RPMI7951 (cell line): ENCODE measurements at regions not wholly inside any gene's neighbourhood (a gene's known extent, or its start where the extent isn't known, plus 50 kb on each side); places are given as distances from the start of the nearest gene placed in this dataset.

Experiments
- DNase-seq: peaks from one replicate; pipeline ENCODE4 v3.0.0-alpha.2; 2012; ENCODE audit warnings: low read depth

DNA sequence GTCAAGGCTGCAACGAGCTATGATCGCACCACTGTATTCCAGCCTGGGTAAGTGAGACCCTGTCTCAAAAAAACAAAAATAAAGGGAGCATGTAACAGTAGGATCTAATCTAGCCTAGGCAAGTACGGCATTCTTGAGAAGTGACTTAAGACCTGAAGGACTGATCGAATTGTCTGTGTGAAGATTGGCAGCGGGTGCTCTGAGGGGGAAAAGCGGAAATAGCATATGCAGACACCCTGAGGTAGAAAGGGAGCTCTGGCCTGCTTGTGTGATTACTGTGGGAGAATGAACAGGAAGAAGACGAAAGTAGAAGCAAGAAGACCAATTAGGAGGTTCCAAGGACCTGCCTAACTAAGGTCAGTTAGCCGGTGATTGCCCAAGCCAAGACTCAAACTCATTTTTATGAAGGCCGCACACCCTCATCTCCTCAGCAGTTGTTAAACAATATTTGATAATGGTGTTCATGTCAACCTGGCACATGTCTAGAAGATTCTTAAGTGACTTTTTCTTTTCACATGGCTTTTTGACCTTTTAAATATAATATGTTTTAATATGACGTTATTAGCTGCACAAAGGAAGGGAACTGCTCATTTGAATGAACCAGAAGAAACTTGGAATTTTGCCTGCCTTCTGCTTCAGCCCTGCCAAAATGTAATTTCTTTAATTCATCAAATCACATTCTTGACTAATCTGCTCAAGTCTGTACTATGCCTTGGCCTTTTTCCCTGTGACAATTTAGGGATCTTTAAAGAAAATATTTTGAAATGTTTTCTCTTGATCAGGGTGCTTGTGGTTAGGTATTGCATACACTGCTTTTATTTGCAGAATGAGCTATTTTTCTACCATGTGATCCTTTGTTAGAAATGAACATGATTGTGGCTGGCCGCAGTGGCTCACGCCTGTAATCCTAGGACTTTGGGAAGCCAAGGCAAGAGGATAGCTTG, 289.2 kb upstream of the DMRT1 start:
- DNase-seq, result no peak

DNA sequence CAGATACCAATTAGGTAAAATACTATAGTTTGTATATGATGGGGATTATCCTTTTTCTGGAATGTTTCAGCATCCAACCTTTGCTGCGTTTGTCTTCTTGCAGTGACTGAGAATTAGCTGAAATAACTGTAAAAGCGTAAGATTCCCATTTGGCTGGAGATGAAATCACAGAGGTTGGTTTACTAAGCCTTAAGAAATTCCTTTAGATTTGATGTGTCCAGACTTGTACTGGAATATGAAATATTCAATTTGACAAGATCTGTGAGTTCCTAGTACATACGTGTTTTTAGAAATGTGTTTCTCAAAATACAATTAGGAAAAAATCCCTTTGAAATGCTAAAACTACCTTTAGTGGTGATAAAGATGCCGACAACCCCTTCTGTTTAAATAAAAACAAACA, 286.0 kb upstream of the DMRT1 start:
- no peak for DNase-seq

DNA sequence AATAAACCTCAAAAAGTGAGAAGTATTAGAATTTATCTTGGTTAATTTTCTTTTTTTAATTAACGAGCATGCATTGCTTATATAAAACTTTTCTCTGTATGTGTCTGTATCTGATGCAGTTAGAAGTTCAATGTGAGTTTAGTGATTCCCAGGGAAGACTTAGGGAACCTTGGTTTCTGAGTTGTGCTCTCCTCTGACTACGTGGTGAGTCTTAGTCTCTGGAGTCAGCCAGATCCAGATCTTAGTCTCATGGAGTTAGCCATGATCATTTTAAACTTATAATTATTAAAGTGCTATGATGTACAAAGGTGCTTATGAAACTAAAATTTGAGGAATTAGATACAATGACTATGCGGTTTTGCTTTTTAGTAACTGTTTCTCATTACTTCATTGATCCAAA, 285.3 kb upstream of the DMRT1 start:
- DNase-seq, result no peak

DNA sequence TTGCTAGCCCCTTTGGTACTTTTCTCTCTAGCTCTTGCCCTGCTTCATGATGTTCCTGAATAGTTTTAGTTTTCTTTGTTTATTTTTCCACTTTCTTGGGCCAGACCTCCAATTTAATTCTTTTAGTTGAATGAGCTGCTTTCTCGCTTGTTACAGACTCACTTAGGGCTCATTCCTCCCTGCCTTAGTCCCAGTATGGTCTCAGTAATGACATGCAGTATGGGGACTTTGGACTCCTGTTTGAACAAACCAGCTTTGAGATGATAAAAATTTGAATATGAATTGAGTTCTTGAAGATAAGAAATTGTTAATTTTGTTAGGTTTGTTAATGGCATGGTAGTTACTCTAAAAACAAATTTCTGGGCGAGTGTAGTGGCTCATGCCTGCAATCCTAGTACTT, 284.8 kb upstream of the DMRT1 start:
- no peak for DNase-seq

DNA sequence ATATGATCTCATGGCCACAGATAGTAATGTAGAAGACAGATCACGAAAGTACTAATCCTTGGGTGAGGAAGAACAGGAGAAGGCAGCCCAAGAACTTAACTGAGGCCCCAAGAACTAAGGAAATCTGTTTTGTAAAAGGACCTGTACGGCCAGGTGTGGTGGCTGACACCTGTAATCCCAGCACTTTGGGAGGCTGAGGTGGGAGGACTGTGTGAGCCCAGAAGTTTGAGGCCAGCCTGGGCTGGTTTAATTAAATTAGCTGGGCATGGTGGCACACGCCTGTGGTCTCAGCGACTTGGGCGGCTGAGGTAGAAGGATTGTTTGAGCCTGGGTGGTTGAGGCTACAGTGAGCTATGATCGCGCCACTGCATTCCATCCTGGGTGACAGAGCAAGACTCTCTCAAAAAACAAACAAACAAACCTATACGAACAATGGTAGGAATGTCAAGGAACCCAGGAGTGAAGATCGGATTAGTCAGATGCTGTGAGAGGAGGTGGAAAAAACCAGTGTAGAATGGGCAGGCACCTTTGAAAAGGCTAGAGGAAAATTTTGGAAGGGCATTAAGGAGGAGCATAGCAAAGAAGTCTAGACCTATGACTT, 283.8 kb upstream of the DMRT1 start:
- no peak for DNase-seq

DNA sequence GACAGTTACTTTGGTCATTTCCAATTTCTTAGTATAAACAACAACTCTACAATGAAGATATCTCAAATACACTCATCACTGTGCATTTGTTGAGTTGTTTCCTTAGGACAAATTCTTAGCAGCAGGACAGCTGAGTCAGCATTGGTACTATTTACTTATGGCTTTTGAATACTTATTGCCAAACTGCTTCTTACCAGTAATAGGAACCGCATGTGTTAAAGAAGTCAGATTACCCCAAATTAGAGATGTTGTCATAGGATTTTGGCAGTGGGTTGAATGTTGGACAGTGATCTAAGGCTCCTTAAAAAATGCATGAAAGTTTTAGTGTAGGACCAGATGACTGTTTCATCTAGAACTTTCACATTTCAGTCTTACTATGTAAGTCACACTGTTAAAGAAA, 280.1 kb upstream of the DMRT1 start:
- DNase-seq, result no peak

DNA sequence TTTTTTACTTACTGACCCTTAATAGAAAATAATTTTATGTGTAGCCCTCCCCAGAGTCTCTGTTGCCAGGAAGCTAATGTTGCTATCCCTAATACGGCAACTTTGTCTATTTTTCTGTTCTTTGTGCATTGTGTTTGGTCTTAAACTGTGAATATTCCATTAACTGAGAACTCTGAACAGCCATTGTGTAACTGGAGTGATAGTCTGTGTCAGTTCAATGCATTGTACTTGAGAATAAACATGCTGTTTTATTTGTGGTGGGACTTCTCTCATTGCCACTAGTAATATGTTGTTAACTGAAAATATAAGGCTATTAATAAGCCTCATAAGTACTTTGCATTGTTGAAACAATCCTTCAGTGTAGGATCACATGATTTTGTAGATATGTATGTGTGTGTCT, 278.3 kb upstream of the DMRT1 start:
- no peak for DNase-seq

DNA sequence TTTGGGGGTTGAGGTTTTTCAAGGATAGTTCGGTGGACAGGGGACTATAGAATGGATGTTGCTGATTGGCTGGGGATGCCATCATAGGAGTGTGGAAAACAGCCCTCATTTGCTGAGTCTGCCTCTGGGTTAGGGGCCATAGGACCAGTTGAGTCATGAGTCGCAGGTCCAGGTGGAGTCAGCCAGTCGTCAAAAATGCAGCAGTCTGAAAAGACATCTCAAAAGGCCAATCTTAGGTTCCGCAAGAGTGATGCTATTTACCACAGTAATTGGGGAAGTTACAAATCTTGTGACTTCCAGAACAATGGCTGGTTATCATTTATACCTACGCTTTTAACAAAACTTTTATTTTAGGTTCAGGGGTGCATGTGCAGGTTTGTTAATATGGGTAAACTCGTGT, 276.0 kb upstream of the DMRT1 start:
- DNase-seq, result no peak

DNA sequence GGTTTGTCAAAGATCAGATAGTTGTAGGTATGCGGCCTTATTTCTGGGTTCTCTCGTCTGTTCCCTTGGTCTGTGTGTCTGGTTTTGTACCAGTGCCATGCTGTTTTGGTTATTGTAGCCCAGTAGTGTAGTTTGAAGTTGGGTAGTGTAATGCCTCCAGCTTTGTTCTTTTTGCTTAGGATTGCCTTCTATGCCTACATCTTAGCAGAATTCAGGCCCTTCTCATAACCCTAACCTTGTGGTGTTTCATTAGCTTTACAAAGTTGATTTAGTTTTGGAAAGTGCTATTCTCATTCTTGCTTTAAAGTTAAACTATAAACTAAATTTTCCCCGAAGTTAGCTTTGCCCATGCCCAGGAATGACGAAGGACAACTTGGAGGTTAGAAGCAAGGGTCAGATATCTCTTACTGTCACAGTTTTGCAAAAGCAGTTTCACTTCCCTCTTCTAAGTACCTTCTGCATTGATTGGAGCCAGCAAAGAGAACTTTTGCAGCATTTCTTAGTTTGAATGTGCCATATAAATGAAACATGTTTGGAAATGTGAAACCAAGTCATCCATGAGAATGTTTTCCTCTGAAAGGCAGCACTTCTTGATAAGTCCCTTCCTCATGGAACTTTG, 274.3 kb upstream of the DMRT1 start:
- DNase-seq, result no peak

DNA sequence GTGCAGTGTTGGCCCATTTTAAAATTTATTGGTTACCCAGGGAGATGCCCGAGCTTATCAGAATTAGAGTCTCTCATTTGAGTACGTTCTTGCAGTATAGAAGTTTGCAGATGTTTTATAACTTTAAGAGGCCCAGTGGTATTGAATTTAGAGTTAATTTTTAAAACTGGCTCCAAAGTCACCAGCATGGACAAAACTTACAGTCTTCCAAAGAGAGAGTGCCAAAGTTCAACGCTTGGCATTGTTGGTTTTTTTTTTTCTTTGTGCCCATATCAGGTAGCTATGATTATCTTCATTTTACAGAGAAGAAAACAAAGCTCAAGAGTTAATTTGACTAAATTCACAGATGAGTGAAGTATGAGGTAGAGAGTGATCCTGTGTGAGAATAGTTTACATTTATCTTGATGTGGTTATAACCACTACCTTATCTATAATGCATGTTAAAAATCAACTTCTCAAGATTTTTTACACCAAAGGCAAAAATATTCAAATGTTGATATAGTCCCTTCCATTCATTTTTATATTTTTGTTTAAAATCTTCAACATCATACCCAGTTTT, 273.7 kb upstream of the DMRT1 start:
- no peak for DNase-seq

DNA sequence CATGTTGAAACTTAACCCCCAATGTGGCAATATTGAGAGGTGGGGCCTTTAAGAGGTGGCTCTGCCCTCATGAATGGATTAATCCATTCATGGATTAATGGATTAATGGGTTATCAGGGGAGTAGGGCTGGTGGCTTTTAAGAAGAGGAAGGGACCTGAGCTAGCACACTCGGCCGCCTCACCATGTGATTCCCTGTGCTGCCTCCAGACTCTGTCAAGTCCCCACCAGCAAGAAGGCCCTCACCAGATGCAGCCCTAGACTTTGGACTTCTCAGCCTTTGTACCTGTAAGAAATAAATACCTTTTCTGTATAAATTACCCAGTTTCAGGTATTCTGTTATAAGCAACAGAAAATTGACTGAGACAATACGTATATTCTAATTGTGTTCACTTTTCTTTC, 272.2 kb upstream of the DMRT1 start:
- DNase-seq, result no peak

DNA sequence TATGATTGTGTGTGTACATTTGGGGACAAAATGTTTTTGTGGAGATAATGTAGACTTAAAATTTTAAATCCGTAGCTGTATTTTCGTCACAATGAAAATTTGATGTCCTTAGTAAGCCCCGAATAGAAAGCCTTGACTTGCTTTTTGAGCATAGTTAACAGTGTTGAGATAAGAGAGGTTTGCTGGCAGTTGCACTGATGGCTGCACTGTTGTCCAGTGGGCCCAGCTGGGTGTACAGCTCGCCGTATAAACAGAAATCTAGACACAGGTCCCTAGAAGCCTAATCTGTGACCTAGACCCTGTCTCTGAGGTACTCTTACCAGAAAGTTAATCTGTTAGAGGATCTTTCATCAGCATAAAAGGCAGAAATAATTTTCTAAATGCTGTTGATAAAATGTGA, 271.3 kb upstream of the DMRT1 start:
- no peak for DNase-seq

DNA sequence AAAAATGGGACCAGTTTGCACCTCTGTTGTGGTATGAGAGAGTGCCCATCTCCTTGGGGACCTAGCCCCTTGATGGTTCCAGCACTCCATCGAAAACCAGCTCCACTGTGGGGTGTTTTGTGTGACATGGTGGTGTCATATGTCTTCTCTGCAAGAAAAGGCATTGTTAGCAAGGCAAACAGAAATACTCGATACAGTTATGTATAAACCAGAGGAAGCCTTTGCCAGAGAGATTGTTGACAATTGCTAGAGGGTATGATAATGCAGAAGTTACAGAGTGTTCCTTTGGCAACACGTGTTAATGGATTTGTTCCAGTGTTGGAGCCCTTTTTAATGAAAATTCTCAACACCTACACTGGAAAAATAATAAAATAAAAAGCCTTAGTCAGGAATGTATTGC, 270.4 kb upstream of the DMRT1 start:
- DNase-seq, result no peak

DNA sequence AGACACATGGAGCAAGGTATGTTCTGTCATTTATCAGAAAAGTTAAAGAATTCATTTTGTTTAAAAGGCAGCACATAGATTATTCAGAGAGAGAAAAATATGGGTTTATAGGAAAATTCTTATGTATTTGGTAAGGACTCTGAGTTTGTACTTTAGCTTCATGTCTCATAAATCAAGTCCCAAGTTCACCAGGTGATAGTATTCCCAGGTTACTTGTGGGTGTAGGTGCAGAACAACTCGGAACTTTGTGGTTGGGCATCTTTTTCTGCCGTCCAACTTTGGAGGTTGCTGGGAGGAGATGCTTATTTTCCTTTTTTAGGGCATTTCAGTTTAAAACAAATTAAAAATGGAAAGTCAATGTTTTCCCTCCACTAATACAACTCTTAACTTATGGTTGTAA, 269.8 kb upstream of the DMRT1 start:
- no peak for DNase-seq

DNA sequence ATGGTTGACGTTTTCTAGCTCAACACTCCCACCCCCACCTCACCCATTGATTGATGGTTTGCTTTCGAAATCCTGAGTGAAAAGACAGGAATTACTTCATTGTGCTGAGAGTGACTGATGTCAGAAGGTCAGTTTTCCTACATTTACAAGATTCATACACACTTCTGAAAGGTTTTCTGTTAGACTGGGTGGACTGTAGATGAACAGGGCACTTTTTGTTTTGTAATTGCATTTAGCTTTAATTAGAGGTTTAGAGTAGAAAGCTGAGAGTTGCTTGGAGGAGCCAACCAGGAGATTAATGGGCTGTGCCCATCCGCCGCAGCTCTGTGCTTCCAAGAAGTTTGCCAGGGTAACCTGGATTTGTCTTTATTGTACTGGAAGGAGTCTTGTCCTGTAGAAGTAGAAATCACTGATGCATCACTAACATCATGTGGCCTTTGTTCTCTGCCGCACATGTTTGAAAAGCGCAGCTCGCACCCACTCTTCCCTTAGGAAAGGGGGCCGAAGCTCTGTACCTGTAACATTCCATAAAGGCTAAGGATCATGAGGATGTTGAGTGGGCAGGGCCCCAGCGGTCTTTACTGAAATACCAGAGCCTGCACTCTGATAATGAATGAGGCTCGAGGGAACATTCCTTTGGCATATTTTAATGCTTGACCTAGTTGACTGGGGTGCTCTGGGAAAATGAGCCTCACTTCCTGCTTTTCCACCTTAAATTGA, 267.6 kb upstream of the DMRT1 start:
- no peak for DNase-seq

DNA sequence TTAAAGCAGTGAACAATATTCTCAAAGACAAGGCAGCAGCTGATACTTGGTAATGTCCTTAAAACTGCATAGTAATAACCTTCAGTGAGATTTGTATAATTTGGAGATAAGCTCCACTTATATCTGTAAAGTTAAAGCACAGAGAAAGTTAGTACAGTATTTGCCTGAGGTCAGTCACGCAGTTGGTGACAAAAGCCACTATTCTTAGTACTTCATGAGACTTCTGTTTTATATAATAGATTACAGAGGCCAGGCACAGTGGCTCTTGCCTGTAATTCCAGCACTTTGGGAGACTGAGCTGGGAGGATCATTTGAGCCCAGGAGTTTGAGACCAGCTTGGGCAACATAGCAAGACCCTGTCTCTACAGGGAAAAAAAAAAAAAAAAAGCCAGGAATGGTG, 266.4 kb upstream of the DMRT1 start:
- DNase-seq, result no peak

DNA sequence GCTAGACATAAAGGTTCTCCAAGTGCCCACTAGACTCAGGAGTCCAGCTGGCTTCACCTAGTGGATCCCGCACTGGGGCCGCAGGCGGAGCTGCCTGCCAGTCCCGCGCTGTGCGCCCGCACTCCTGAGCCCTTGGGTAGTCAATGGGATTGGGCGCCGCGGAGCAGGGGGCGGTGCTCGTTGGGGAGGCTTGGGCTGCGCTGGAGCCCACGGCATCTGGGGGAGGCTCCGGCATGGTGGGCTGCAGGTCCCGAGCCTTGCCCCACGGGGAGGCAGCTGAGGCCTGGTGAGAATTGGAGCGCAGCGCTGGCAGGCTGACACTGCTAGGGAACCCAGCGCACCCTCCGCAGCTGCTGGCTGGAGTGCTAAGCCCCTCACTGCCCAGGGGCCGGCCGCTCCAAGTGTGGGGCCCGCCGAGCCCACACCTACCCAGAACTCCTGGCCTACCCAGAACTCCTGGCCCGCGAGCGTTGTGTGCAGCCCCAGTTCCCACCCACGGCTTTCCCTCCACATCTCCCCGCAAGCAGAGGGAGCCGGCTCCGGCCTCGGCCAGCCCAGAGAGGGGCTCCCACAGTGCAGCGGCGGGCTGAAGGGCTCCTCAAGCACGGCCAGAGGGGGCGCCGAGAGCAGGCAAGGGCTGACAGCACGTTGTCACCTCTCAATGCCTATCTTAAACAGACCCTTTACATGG, 260.7 kb upstream of the DMRT1 start:
- DNase-seq, result no peak

DNA sequence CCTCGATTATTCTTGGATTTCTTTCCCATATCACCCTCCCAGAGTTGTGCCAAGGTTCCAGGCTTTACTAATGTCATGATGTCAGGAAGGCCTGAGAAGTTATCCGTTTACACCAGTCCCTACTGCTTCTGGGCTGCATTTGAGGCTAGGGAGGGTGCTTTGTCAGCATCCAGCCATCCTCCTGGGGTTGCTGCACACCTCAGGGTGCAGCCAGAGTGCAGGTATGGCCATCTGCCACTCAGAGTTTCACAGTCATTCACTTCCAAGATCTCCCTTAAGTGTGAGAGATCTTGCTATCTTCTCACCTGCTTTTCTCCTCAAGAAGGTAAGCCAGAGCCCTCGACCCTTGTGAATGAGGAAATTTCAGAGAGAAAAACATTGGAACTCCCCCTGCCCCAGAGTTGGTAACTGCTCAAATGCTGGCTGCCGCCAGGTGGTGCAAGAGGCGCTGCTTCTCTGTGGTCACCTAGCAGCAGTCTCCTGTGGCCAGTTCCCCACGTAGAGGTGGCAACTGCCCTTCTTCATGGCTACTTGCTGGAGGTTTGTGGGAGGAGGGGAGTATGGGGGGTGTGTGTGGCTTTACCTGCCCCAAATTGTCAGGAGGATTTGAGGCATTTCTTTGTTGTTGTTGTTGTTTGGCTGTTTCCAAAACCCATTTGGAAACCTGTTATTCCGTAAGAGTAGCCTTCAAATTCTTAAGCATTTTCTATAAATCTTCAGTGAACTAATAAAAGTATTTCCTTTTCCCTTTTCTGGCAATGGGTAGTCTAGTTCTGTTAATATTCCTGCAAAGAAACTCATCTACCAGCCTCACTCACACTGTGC, 259.6 kb upstream of the DMRT1 start:
- peak; percentile 2 for DNase-seq

DNA sequence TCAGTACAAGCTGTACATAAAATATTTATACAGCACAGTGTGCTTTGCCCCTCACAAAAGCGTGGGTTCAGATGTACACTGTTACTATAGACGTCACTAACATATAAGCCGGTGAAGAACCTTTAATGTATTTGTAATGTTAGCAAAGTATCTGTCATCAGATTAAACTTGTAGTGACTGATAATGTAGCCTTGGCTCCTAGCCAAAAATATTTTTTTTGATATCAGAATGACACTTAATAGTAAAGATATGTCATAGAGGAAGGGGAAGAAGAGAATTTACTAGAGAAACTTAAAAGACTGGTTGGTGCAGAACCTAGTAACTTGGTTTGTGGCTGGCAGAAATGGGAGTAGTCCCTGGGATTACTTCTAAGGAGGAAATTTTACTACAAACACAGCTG, 258.7 kb upstream of the DMRT1 start:
- no peak for DNase-seq

DNA sequence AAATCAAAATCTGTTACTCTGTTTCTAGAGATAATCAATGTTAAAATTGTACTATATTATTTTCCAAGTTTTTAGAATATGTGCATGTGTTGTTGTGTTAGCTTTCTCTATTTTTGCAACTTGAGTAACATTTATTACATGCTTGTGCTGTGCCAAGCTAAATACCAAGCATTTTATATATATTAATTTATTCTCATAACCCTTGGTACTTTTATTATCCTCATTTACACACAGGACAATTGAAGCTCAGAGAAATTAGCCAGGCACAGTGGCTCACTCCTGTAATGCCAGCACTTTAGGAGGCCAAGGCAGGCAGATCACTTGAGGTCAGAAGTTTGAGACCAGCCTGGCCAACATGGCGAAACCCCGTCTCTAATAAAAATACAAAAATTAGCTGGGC, 254.0 kb upstream of the DMRT1 start:
- DNase-seq, result no peak

DNA sequence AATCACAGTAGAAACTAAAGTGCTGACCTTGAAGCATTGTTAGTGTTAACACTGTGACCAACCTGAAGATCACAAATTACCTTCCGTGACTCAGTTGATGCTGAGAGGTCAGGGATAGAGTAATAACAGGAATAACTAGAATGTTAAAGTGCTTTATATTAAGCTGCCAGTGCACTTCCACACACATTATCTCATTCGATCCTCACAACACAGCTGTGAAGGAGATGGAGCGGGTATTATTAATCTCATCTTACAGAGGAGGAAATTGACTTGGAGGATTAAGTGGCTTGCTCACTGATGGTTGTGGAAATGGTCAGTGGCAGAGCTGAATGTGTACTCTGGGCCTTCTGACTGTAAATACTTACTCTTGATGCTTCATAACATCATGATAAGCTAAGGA, 252.5 kb upstream of the DMRT1 start:
- no peak for DNase-seq
